ENCODE measurements at regions not wholly inside any gene's neighbourhood (a gene's known extent, or its start where the extent isn't known, plus 50 kb on each side); places are given as distances from the start of the nearest gene placed in this dataset.
"Not testable (repeated sequence)": the region's sequence is repeated elsewhere in the genome, so short reads cannot be mapped to it uniquely, and the experiment has no call there.

- DNase-seq (ENCODE audit: low read depth in 1 of 2, low spot score in 1 of 2), result no peak
- in situ Hi-C loops (cut with HindIII; ENCODE audit: low pct_unique_long_range_greater_than_20kb, low sequenced_read_pairs), result no loop called here
- TF ChIP-seq JUND (IDR thresholded peaks at IDR 0.05; ENCODE audit: low read depth), result no peak
These were observed 104.9 kb downstream of the ABCC12 start for GRCh38 chr16:48050871-48051270.

GRCh38 chr16:48049847-48050246, 105.9 kb downstream of the ABCC12 start:
- in situ Hi-C loops (cut with HindIII; ENCODE audit: low pct_unique_long_range_greater_than_20kb, low sequenced_read_pairs), result no loop called here
- no peak for TF ChIP-seq JUND (IDR thresholded peaks at IDR 0.05; ENCODE audit: low read depth)
- no peak for DNase-seq (ENCODE audit: low read depth in 1 of 2, low spot score in 1 of 2)

GRCh38 chr16:48047720-48048119, 108.1 kb downstream of the ABCC12 start:
- in situ Hi-C loops (cut with HindIII; ENCODE audit: low pct_unique_long_range_greater_than_20kb, low sequenced_read_pairs), result no loop called here
- TF ChIP-seq JUND (IDR thresholded peaks at IDR 0.05; ENCODE audit: low read depth), result no peak
- no peak for DNase-seq (ENCODE audit: low read depth in 1 of 2, low spot score in 1 of 2)

- TF ChIP-seq JUND (IDR thresholded peaks at IDR 0.05; ENCODE audit: low read depth), result no peak
- in situ Hi-C loops (cut with HindIII; ENCODE audit: low pct_unique_long_range_greater_than_20kb, low sequenced_read_pairs), result no loop called here
- no peak for DNase-seq (ENCODE audit: low read depth in 1 of 2, low spot score in 1 of 2)
These were observed 108.6 kb downstream of the ABCC12 start for GRCh38 chr16:48047241-48047640.

GRCh38 chr16:48044117-48044516, 111.7 kb downstream of the ABCC12 start:
- no peak for DNase-seq (ENCODE audit: low read depth in 1 of 2, low spot score in 1 of 2)
- in situ Hi-C loops (cut with HindIII; ENCODE audit: low pct_unique_long_range_greater_than_20kb, low sequenced_read_pairs), result no loop called here
- no peak for TF ChIP-seq JUND (IDR thresholded peaks at IDR 0.05; ENCODE audit: low read depth)

- no peak for TF ChIP-seq JUND (IDR thresholded peaks at IDR 0.05; ENCODE audit: low read depth)
- peak in 1 of 2 experiments; percentile 34 for DNase-seq (ENCODE audit: low read depth in 1 of 2, low spot score in 1 of 2)
- in situ Hi-C loops (cut with HindIII; ENCODE audit: low pct_unique_long_range_greater_than_20kb, low sequenced_read_pairs), result no loop called here
These were observed 113.8 kb downstream of the ABCC12 start for GRCh38 chr16:48041981-48042421.

GRCh38 chr16:48035142-48035541, 120.7 kb downstream of the ABCC12 start:
- peak in 1 of 2 experiments; percentile 24 for DNase-seq (ENCODE audit: low read depth in 1 of 2, low spot score in 1 of 2)
- in situ Hi-C loops (cut with HindIII; ENCODE audit: low pct_unique_long_range_greater_than_20kb, low sequenced_read_pairs), result no loop called here
- no peak for TF ChIP-seq JUND (IDR thresholded peaks at IDR 0.05; ENCODE audit: low read depth)

GRCh38 chr16:48030926-48031325, 124.9 kb downstream of the ABCC12 start:
- in situ Hi-C loops (cut with HindIII; ENCODE audit: low pct_unique_long_range_greater_than_20kb, low sequenced_read_pairs), result no loop called here
- DNase-seq (ENCODE audit: low read depth in 1 of 2, low spot score in 1 of 2), result no peak
- TF ChIP-seq JUND (IDR thresholded peaks at IDR 0.05; ENCODE audit: low read depth), result no peak

GRCh38 chr16:48029768-48030167, 126.0 kb downstream of the ABCC12 start:
- TF ChIP-seq JUND (IDR thresholded peaks at IDR 0.05; ENCODE audit: low read depth), result no peak
- in situ Hi-C loops (cut with HindIII; ENCODE audit: low pct_unique_long_range_greater_than_20kb, low sequenced_read_pairs), result no loop called here
- DNase-seq (ENCODE audit: low read depth in 1 of 2, low spot score in 1 of 2), result no peak

GRCh38 chr16:48025359-48025758, 130.4 kb downstream of the ABCC12 start:
- no peak for DNase-seq (ENCODE audit: low read depth in 1 of 2, low spot score in 1 of 2)
- no peak for TF ChIP-seq JUND (IDR thresholded peaks at IDR 0.05; ENCODE audit: low read depth)
- in situ Hi-C loops (cut with HindIII; ENCODE audit: low pct_unique_long_range_greater_than_20kb, low sequenced_read_pairs), result no loop called here

GRCh38 chr16:48024042-48024441, 131.8 kb downstream of the ABCC12 start:
- in situ Hi-C loops (cut with HindIII; ENCODE audit: low pct_unique_long_range_greater_than_20kb, low sequenced_read_pairs), result no loop called here
- TF ChIP-seq JUND (IDR thresholded peaks at IDR 0.05; ENCODE audit: low read depth), result no peak
- DNase-seq (ENCODE audit: low read depth in 1 of 2, low spot score in 1 of 2), result no peak

GRCh38 chr16:48022496-48022895, 133.3 kb downstream of the ABCC12 start:
- in situ Hi-C loops (cut with HindIII; ENCODE audit: low pct_unique_long_range_greater_than_20kb, low sequenced_read_pairs), result no loop called here
- DNase-seq (ENCODE audit: low read depth in 1 of 2, low spot score in 1 of 2), result no peak
- TF ChIP-seq JUND (IDR thresholded peaks at IDR 0.05; ENCODE audit: low read depth), result no peak

GRCh38 chr16:48020617-48021016, 135.2 kb downstream of the ABCC12 start:
- in situ Hi-C loops (cut with HindIII; ENCODE audit: low pct_unique_long_range_greater_than_20kb, low sequenced_read_pairs); DNase-seq (ENCODE audit: low read depth in 1 of 2, low spot score in 1 of 2): not testable (repeated sequence)

- in situ Hi-C loops (cut with HindIII; ENCODE audit: low pct_unique_long_range_greater_than_20kb, low sequenced_read_pairs), result no loop called here
- no peak for DNase-seq (ENCODE audit: low read depth in 1 of 2, low spot score in 1 of 2)
- TF ChIP-seq JUND (IDR thresholded peaks at IDR 0.05; ENCODE audit: low read depth), result no peak
These were observed 141.3 kb downstream of the ABCC12 start for GRCh38 chr16:48014349-48015135.

Data from T47D (cell line).